NCI-H460 (cell line): ENCODE measurements at regions not wholly inside any gene's neighbourhood (a gene's known extent, or its start where the extent isn't known, plus 50 kb on each side); places are given as distances from the start of the nearest gene placed in this dataset.
"Not testable (repeated sequence)": the region's sequence is repeated elsewhere in the genome, so short reads cannot be mapped to it uniquely, and the experiment has no call there.

Source experiments
- DNase-seq: peaks from one replicate; pipeline ENCODE4 v3.0.0-alpha.2; 2016; ENCODE audit warnings: low read depth; ENCODE audit errors: extremely low read depth

- no peak for DNase-seq
Observed at GRCh38 chr12:127791217-127791616, 475.8 kb upstream of the TMEM132C start.

DNA sequence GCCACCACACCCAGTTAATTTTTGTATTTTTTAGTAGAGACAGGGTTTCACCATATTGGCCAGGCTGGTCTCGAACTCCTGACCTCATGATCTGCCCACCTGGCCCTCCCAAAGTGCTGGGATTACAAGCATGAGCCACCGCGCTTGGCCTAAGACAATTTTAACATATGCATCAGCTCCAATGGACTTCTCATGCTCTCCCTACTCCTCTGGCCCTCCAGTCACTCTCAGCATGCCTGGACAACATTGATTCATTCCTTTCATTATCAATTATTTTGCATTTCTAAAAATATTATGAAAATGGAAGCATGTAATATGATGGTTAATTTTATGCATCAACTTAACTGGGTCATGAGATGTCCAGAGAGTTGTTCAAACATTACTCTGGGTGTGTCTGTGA lies 469.1 kb upstream of the TMEM132C start:
- no peak for DNase-seq

- DNase-seq: no peak
Observed at GRCh38 chr12:127802271-127802670, 464.7 kb upstream of the TMEM132C start.

- no peak for DNase-seq
Observed at GRCh38 chr12:127803545-127803944, 463.4 kb upstream of the TMEM132C start.

- peak; percentile 56 for DNase-seq
Observed at GRCh38 chr12:127809275-127809674, 457.7 kb upstream of the TMEM132C start.

DNA sequence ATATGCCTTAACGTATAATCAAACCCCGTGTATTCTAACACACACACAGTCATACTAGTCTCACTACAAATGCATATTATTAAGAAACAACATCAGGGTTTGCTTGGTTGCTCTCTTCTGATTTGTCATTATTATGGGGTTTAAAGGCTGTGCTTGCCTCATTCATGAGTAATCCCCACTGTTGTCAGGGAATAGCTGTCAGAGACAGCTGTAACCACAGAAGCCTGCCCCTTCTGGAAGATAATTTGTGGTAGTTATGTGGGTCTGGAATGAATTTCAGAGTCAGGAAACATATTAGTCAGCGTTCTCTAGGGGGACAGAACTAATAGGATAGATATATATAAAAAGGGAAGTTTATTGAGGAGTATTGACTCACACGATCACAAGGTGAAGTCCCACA lies 456.9 kb upstream of the TMEM132C start:
- DNase-seq: peak; percentile 43

GRCh38 chr12:127810459-127810858 lies 456.5 kb upstream of the TMEM132C start:
- DNase-seq: not testable (repeated sequence)

DNA sequence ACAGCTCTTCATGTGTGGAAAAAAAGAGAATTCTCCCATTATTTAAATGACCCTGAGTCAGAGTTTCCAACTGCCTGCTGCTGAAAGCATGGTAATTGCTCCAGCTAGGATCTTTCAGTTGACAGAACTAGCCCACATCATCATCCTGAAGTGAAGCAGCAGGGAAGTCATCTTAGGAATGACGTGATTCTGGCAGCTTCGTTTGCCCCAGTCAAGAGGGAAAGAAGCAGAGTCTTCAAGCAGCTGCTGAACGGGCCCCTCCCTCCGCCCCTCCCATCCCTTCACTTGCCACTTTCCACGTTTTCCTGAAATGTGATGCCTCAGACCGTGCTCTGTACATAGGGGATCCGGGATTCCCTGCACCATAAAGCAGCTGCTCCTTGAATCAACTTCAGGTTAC lies 455.0 kb upstream of the TMEM132C start:
- DNase-seq: no peak

DNA sequence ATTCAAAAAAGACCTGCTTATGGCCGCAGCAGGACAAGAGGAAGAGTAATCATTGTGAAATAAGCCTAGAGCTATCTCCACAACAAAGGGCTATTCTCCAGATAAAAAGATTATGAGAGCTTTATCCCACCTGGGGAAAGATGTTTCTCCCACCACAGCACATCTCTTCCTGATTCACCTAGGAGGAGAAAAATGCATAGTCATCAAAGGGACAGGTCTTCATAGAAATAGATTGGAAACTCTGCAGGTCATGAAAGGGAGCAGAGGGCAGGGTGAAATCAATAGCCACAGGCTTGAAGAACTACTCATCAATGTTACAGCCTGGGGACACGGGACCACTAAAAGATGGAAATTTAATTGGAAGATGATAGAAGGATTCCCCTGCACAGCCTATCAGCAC lies 453.8 kb upstream of the TMEM132C start:
- DNase-seq: no peak

DNA sequence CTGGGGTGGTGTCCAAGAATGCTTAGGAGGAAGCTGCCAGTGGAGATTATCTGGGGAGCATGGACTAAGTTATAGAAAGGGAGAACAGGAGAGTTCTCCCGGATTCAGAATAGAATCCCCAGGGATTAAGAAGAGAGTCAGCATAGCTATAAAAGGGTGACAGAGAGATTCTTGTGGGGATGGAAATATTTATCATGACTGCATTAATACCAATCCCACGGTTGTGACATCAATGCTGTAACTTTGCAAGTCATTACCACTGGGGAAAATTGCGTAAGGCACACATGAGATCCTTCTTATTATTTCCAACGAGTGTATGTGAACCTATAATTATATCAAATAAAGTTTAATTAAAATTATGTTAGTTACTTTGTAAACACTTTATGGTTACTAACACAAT lies 447.9 kb upstream of the TMEM132C start:
- DNase-seq: peak; percentile 68

- DNase-seq: no peak
Observed at GRCh38 chr12:127820271-127820670, 446.7 kb upstream of the TMEM132C start.

GRCh38 chr12:127820846-127821245 lies 446.1 kb upstream of the TMEM132C start:
- no peak for DNase-seq

- DNase-seq: no peak
Observed at GRCh38 chr12:127822809-127823411, 444.1 kb upstream of the TMEM132C start.

DNA sequence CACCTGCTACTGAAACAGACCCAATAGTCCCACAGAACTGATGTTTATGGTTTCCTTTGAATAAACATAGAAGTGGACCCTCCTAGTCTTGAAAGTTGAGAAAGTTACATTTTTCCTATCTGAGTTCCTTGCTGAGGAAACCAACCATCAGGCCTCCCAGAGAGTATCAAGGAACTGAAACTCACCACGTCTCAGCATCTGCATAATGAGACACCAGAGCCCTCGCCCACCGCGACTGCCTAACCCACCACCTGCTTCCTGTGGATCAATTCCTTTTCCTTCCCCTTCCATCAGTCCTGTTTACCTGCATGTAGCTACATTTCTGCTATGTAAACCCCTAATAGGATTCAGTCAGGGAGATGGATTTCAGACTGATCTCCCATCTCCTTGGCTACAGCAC lies 443.2 kb upstream of the TMEM132C start:
- DNase-seq: no peak

- no peak for DNase-seq
Observed at GRCh38 chr12:127829281-127830064, 437.5 kb upstream of the TMEM132C start.

GRCh38 chr12:127830065-127830460 lies 436.9 kb upstream of the TMEM132C start:
- no peak for DNase-seq

DNA sequence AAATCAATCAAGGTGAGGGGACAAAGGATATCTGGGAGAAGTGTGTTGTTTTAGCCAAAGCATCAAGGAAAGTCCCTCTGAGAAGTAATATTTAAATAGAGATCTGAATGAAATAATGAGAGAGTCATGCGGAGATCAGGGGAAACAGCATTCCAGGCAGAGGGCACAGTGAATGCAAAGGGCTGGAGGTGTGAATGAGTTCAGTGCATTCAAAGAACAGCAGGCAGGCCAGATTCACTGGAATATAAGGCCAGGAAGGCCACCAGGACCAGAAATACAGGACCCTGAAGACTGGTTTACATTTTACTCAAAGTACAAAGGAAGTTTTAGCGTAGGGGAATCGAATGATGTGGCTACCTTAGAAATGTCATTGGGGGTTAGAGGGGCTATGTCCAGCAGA lies 436.2 kb upstream of the TMEM132C start:
- no peak for DNase-seq

GRCh38 chr12:127832172-127832571 lies 434.8 kb upstream of the TMEM132C start:
- no peak for DNase-seq

DNA sequence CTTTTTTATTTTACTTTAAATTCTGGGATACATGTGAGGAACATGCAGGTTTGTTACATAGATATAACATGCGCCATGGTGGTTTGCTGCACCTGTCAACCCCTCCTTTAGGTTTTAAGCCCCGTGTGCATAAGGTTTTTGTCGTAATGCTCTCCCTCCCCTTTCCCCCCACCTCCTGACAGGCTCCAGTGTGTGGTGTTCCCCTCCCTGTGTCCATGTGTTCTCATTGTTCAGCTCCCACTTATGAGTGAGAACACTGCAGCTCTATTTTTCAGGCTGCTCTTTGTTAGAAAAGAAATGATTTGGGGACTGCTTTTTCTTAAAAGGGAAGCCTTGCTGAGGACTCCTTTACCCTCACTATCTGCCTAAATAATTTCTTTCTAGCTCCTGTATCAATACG lies 430.2 kb upstream of the TMEM132C start:
- DNase-seq: not testable (repeated sequence)

DNA sequence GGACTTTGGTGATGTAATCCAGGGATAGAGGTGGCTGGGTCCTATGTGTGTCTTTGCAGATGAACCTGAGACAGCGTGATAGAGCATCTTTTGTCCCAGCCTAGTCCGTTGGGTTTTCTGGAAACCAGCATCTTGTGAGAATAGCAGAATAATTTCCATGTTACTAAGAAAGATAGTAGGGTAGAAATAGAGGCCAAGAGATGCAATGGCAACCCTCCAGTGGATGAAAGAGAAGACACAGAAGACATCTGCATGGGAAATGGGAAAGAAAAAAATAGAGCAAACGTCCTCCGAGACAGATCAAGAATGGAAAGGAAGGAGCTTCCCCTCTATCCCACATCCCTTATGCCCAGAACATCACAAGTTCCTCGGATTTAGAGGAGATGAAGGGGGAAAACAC lies 409.3 kb upstream of the TMEM132C start:
- DNase-seq: no peak

DNA sequence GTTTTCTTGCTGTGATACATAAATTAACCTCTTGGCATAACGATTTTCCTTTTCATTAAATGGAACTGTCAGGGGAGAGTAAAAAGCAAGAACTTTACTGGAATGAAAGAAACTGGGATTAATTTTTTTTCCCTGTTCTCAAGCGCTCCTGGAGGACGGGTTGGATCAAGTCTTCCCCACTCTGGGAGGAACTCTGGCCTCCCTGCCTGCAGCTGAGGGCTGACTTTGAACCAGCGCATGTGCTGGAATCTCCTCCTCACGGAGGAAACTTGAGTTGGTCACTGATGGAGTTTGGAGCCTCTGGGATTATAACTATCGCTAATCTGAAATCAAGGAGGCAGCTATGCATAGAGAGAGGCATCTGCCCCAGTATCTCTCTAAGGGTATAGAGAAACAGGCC lies 406.4 kb upstream of the TMEM132C start:
- no peak for DNase-seq

GRCh38 chr12:127861406-127861805 lies 405.6 kb upstream of the TMEM132C start:
- no peak for DNase-seq

- no peak for DNase-seq
Observed at GRCh38 chr12:127873306-127873705, 393.7 kb upstream of the TMEM132C start.
